ENCODE measurements at regions not wholly inside any gene's neighbourhood (a gene's known extent, or its start where the extent isn't known, plus 50 kb on each side); places are given as distances from the start of the nearest gene placed in this dataset.

DNA sequence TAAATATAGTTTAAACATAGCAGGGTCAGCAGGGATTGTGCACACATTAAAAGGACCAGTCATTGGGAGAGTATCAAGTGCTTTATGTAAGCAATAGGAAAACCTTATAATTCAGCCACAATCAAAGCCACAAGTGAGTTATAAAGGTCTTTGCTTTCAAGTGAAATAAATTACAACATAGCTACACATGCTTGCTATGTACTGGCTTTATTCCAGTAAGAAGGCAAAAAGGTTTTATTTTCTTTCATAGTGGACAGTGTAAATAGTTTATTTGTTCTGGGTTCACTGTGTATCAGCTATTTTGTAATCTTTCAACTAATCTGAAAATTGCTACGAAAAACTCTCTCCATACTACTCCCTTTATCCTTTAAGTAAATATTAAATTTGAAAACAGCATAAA is 691.4 kb downstream of the PCDH7 start:
- TF ChIP-seq EP300 (IDR thresholded peaks at IDR 0.05; ENCODE audit: borderline replicate concordance) (no peak), YY1 (IDR thresholded peaks at IDR 0.05; ENCODE audit: low read depth) (no peak), FOXM1 (IDR thresholded peaks at IDR 0.05; ENCODE audit: borderline replicate concordance, low read depth) (no peak)
